SH-SY5Y (cell line): ENCODE measurements at regions not wholly inside any gene's neighbourhood (a gene's known extent, or its start where the extent isn't known, plus 50 kb on each side); places are given as distances from the start of the nearest gene placed in this dataset.

Experiments used
- GATA2 ChIP-seq: IDR thresholded peaks from 2 replicates; pipeline ENCODE4 v1.6.1; 2011; ENCODE audit warnings: mild to moderate bottlenecking, low read depth, low read length
- GATA3 ChIP-seq: IDR thresholded peaks from 2 replicates; pipeline ENCODE4 v1.6.1; 2011; ENCODE audit warnings: low read depth, mild to moderate bottlenecking, low read length, moderate library complexity

DNA sequence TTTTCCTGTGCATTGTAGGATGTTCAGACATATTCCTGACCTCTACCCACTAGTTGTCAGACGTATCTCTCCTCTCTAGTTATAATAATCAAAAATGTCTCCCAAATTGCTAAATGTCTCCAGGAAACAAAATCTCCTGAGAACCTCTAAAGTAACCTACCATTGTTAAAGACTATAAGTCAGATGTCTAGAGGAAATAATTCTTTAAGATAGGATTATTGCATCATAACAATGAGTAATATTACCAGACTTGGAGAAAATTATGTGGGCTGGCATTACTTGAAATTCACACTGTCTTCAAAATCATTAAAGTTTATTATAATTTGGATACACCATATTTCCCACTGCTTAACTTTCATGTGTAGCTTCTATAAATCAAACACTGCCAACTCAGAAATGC, 643.0 kb upstream of the ADGRL2 start:
- TF ChIP-seq GATA2 (no peak), GATA3 (no peak)
